ENCODE measurements at regions not wholly inside any gene's neighbourhood (a gene's known extent, or its start where the extent isn't known, plus 50 kb on each side); places are given as distances from the start of the nearest gene placed in this dataset.

- Mint-ChIP-seq H3K4me1 (peaks cover 12% of the 10 kb centered on the region), H3K27me3 (peaks cover 5% of the 10 kb centered on the region), H3K9me3 (peaks cover 23% of the 10 kb centered on the region), H3K4me3 (no peak overlapping the region), H3K27ac (no peak overlapping the region), H3K36me3 (ENCODE audit: low read depth) (no peaks in the 10 kb centered on the region)
- no peak for ATAC-seq
- DNase-seq, result no peak
These were observed 562.2 kb upstream of the NOX3 start for GRCh38 chr6:156017838-156018237.

- H3K4me1 Mint-ChIP-seq, result peaks cover 12% of the 10 kb centered on the region
- H3K36me3 Mint-ChIP-seq (ENCODE audit: low read depth), result no peaks in the 10 kb centered on the region
- peaks cover 5% of the 10 kb centered on the region for H3K27me3 Mint-ChIP-seq
- ATAC-seq (no peak), DNase-seq (no peak)
- H3K4me3 Mint-ChIP-seq, result no peak overlapping the region
- H3K9me3 Mint-ChIP-seq, result peaks cover 19% of the 10 kb centered on the region
- no peak overlapping the region for H3K27ac Mint-ChIP-seq
These were observed 560.7 kb upstream of the NOX3 start for GRCh38 chr6:156016186-156016976.

- peaks cover 18% of the 10 kb centered on the region for H3K4me1 Mint-ChIP-seq
- H3K9me3 Mint-ChIP-seq, result peaks cover 24% of the 10 kb centered on the region
- no peaks in the 10 kb centered on the region for H3K36me3 Mint-ChIP-seq (ENCODE audit: low read depth)
- no peak for ATAC-seq
- H3K27ac Mint-ChIP-seq, result no peak overlapping the region
- peaks cover 5% of the 10 kb centered on the region for H3K27me3 Mint-ChIP-seq
- no peak for DNase-seq
- H3K4me3 Mint-ChIP-seq, result no peak overlapping the region
These were observed 557.5 kb upstream of the NOX3 start for GRCh38 chr6:156013155-156013554.

- Mint-ChIP-seq H3K27ac (peak overlapping the region; percentile 57), H3K36me3 (ENCODE audit: low read depth) (no peaks in the 10 kb centered on the region), H3K4me1 (peaks cover 16% of the 10 kb centered on the region), H3K4me3 (no peak overlapping the region), H3K27me3 (peaks cover 3% of the 10 kb centered on the region), H3K9me3 (peaks cover 15% of the 10 kb centered on the region)
- ATAC-seq, result peak; percentile 82
- DNase-seq, result no peak
These were observed 554.0 kb upstream of the NOX3 start for GRCh38 chr6:156009656-156010055.

- Mint-ChIP-seq H3K4me1 (peaks cover 4% of the 10 kb centered on the region), H3K27me3 (no peaks in the 10 kb centered on the region), H3K27ac (no peak overlapping the region), H3K4me3 (no peak overlapping the region), H3K9me3 (peaks cover 13% of the 10 kb centered on the region), H3K36me3 (ENCODE audit: low read depth) (no peaks in the 10 kb centered on the region)
- no peak for DNase-seq
- ATAC-seq, result no peak
These were observed 549.2 kb upstream of the NOX3 start for GRCh38 chr6:156004796-156005195.

GRCh38 chr6:155996151-155996550, 540.5 kb upstream of the NOX3 start:
- Mint-ChIP-seq H3K36me3 (ENCODE audit: low read depth) (peaks cover 3% of the 10 kb centered on the region), H3K4me1 (no peaks in the 10 kb centered on the region), H3K9me3 (no peaks in the 10 kb centered on the region), H3K27ac (no peak overlapping the region), H3K27me3 (no peaks in the 10 kb centered on the region), H3K4me3 (no peak overlapping the region)
- DNase-seq (no peak), ATAC-seq (no peak)

- H3K27me3 Mint-ChIP-seq, result no peaks in the 10 kb centered on the region
These were observed 539.6 kb upstream of the NOX3 start for GRCh38 chr6:155995281-155995680.

GRCh38 chr6:155994086-155994485, 538.4 kb upstream of the NOX3 start:
- DNase-seq, result no peak
- no peaks in the 10 kb centered on the region for H3K4me1 Mint-ChIP-seq
- H3K4me3 Mint-ChIP-seq, result no peak overlapping the region
- no peaks in the 10 kb centered on the region for H3K9me3 Mint-ChIP-seq
- H3K27ac Mint-ChIP-seq, result no peak overlapping the region
- no peak for ATAC-seq
- H3K27me3 Mint-ChIP-seq, result peaks cover 3% of the 10 kb centered on the region
- peaks cover 3% of the 10 kb centered on the region for H3K36me3 Mint-ChIP-seq (ENCODE audit: low read depth)

More at GRCh38 chr6:155995281-155995680, 539.6 kb upstream of the NOX3 start:
- H3K4me3 Mint-ChIP-seq, result no peak overlapping the region
- peaks cover 3% of the 10 kb centered on the region for H3K36me3 Mint-ChIP-seq (ENCODE audit: low read depth)
- no peak overlapping the region for H3K27ac Mint-ChIP-seq
- no peaks in the 10 kb centered on the region for H3K4me1 Mint-ChIP-seq
- no peaks in the 10 kb centered on the region for H3K9me3 Mint-ChIP-seq
- DNase-seq, result no peak
- no peak for ATAC-seq

GRCh38 chr6:155993240-155993639, 537.6 kb upstream of the NOX3 start:
- ATAC-seq, result no peak
- Mint-ChIP-seq H3K9me3 (no peaks in the 10 kb centered on the region), H3K4me1 (no peaks in the 10 kb centered on the region), H3K27ac (no peak overlapping the region), H3K27me3 (peaks cover 3% of the 10 kb centered on the region), H3K36me3 (ENCODE audit: low read depth) (peaks cover 3% of the 10 kb centered on the region), H3K4me3 (no peak overlapping the region)
- DNase-seq, result no peak

GRCh38 chr6:155985660-155986138, 530.1 kb upstream of the NOX3 start:
- Mint-ChIP-seq H3K4me1 (no peaks in the 10 kb centered on the region), H3K9me3 (no peaks in the 10 kb centered on the region), H3K27me3 (peaks cover 5% of the 10 kb centered on the region), H3K4me3 (no peak overlapping the region), H3K27ac (no peak overlapping the region), H3K36me3 (ENCODE audit: low read depth) (no peaks in the 10 kb centered on the region)
- no peak for ATAC-seq
- DNase-seq, result no peak

GRCh38 chr6:155980768-155981079, 525.1 kb upstream of the NOX3 start:
- Mint-ChIP-seq H3K27ac (no peak overlapping the region), H3K4me3 (no peak overlapping the region), H3K27me3 (peaks cover 2% of the 10 kb centered on the region), H3K36me3 (ENCODE audit: low read depth) (no peaks in the 10 kb centered on the region), H3K4me1 (no peaks in the 10 kb centered on the region), H3K9me3 (no peaks in the 10 kb centered on the region)
- no peak for ATAC-seq
- no peak for DNase-seq

- Mint-ChIP-seq H3K4me1 (no peaks in the 10 kb centered on the region), H3K9me3 (no peaks in the 10 kb centered on the region), H3K4me3 (no peak overlapping the region), H3K27me3 (peaks cover 2% of the 10 kb centered on the region), H3K27ac (no peak overlapping the region), H3K36me3 (ENCODE audit: low read depth) (no peaks in the 10 kb centered on the region)
- DNase-seq (no peak), ATAC-seq (no peak)
These were observed 524.6 kb upstream of the NOX3 start for GRCh38 chr6:155980014-155980767.

GRCh38 chr6:155975506-155975905, 519.9 kb upstream of the NOX3 start:
- H3K36me3 Mint-ChIP-seq (ENCODE audit: low read depth), result no peaks in the 10 kb centered on the region
- H3K27me3 Mint-ChIP-seq, result no peaks in the 10 kb centered on the region
- H3K9me3 Mint-ChIP-seq, result no peaks in the 10 kb centered on the region
- ATAC-seq (no peak), DNase-seq (no peak)
- no peak overlapping the region for H3K4me3 Mint-ChIP-seq
- H3K4me1 Mint-ChIP-seq, result peaks cover 10% of the 10 kb centered on the region
- H3K27ac Mint-ChIP-seq, result no peak overlapping the region

- Mint-ChIP-seq H3K27me3 (no peaks in the 10 kb centered on the region), H3K4me1 (peaks cover 10% of the 10 kb centered on the region), H3K36me3 (ENCODE audit: low read depth) (no peaks in the 10 kb centered on the region), H3K4me3 (no peak overlapping the region), H3K9me3 (no peaks in the 10 kb centered on the region), H3K27ac (no peak overlapping the region)
- DNase-seq (no peak), ATAC-seq (no peak)
These were observed 519.2 kb upstream of the NOX3 start for GRCh38 chr6:155974811-155975323.

GRCh38 chr6:155974359-155974758, 518.7 kb upstream of the NOX3 start:
- no peak overlapping the region for H3K4me3 Mint-ChIP-seq
- H3K36me3 Mint-ChIP-seq (ENCODE audit: low read depth), result no peaks in the 10 kb centered on the region
- DNase-seq, result no peak
- no peaks in the 10 kb centered on the region for H3K9me3 Mint-ChIP-seq
- no peak overlapping the region for H3K27ac Mint-ChIP-seq
- H3K4me1 Mint-ChIP-seq, result peaks cover 10% of the 10 kb centered on the region
- H3K27me3 Mint-ChIP-seq, result no peaks in the 10 kb centered on the region
- no peak for ATAC-seq

Measured in activated naive CD8-positive, alpha-beta T cell treated with anti-CD3 and anti-CD28 coated beads, Interleukin-2, amount 50 U/mL, for 24 hours (primary cell).